Fibroblast of skin of right biceps (primary cell): ENCODE measurements at regions not wholly inside any gene's neighbourhood (a gene's known extent, or its start where the extent isn't known, plus 50 kb on each side); places are given as distances from the start of the nearest gene placed in this dataset.
"Not testable (repeated sequence)": the region's sequence is repeated elsewhere in the genome, so short reads cannot be mapped to it uniquely, and the experiment has no call there.

ENCODE experiments used
- DNase-seq: peaks from one replicate; pipeline ENCODE4 v3.0.0-alpha.2; 2013

DNA sequence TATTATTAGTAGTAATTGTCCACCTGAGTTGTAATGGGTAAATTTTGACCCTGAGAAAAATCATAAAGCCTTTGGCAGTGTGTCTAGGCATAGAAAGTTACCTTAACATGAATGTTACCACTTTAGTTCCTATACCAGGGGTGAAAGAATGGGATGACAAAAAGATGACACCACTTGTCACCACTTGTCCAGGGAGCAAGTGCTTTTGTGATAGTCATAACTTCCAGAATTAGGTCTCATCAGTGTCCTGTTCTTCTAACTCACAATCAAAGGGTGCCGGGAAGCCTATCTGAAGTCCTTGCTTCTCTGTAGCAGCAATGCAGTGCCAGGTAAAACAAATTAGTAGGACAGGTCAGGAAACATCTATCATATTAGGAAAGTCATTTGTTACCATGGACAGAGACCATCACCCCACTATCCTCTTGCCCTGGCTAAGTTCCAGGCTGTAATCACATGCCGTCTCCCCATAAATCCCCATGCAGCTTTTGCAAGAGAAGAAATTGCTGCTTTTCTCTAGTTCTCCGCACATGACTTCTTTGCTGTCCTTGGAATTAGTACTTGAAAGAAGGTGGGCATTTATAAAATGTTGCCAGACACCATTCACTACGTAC is 156.5 kb upstream of the SGCD start:
- no peak for DNase-seq

DNA sequence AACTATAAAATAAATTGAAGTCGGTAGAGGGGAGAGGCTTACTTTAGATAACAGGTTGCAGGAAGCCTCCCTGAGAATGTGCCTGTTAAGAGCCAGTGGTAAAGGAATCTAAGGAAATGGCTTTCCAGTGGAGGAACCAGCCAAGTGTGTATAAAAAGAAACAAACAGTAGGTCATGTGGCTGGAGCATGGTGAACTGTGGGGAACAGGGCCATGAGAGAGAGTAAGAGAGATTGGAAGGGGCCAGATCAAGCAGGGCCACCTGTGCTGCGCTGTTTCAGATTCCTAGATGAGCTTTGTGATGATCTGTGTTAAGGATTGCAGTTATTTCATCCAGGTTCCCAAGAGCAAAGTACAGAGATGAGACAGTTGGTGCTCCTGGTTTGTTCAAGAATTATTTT is 152.7 kb upstream of the SGCD start:
- no peak for DNase-seq

DNA sequence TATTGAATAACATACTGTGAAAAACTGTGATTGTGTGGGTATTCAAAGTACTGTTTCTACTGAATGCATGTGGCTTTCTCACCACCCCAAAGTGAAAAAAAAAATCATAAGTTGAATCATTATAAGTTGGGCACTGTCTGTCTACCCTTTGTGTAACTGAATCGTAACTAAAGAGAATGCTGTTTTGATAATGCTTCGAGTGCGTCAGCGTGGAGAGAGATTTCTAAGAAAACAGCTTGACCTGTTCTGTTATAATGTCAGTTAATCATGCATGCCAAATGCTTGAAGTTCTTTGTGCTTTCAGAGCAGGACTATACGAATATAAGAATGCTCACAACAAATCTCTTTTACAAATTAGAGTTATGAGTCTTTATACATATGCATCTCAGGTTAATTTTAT is 148.8 kb upstream of the SGCD start:
- DNase-seq, result no peak

DNA sequence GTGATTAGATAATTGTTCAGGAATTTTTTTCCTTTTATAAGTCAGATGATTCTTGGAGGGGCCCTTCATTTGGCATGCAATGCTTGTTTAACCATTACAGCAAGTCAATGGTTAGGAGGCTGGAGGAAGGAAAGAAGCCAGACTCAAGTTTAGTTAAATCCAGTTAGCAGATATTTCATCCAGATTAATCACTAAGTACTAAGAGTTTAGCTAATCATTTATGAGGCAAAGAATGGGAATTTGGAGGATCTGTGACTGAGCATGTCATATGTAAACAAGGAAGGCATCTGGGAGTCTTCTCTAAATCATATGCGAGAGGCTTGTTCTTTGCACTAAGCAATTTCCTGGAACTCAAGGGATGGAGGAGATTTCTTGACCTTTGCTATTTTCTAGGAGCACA is 145.3 kb upstream of the SGCD start:
- peak; percentile 5 for DNase-seq

DNA sequence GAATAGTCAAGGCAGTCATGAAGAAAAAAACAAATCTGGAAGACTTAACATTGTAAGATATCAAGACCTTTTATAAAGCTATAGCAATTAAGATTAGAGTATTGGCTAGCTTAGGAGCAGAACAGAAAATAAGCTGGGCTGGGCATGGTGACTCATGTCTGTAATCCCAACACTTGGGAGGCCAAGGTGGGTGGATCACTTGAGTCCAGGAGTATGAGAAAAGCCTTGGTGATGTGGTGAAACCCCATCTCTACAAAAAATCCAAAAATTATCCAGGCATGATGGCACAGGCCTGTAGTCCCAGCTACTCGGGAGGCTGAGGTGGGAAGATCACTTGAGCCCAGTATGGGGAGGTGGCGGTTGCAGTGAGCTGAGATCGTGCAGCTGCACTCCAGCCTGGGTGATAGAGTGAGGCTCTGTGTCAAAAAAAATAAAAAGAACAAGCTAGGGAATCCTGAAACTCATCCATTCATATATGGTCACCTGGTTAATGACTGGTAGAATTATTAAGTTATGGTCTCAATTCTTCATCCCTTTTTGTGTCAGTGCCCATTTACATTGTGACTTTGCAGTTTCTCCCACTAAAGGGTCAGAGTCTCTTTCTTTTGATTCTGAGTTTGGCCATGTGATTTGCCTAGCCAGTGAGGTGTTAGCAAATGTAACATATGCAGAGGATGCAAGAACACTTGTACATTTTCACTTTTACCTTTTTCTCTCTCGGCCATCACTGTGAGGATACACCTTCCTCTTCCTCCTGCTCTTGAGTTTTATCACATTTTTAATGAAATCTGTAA is 144.6 kb upstream of the SGCD start:
- DNase-seq, result peak; percentile 12

DNA sequence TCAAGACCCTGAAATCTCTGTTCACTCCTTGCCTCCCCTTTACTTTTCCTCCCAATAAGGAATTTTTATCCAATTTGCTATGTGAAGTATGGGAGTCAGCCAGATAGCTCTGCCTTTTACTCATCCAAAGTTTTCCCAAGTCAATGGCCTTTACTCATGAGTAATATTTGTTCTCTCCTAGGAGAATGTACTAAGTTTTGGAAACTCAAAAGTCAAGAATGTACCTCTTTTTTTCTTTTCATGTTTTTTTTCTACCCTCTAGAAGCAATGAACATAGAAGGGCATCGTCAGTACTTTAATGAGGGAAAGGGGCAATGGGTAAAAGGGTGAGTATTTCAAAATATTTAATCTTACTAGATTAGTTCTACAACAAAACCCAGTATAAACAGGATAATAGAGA is 140.2 kb upstream of the SGCD start:
- DNase-seq, result peak; percentile 79

DNA sequence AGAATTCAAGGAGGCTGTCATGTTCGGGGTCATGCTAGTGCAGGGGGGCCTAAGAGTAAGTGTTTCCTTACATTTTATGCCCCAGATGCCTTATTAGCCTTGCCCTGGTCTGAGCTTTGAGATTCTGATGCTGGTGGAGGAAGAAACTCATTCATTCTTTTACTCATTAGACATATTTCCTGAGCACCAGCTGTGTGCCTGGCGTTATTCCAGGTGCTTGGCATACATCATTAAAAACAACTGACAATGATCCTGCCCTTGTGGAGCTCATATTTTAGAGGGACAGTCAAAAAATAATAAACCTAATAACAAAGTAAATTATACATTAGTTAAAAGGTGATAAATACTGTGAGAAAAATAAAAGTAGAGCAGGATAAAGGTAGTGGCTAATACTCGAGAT is 138.9 kb upstream of the SGCD start:
- DNase-seq, result peak; percentile 22

DNA sequence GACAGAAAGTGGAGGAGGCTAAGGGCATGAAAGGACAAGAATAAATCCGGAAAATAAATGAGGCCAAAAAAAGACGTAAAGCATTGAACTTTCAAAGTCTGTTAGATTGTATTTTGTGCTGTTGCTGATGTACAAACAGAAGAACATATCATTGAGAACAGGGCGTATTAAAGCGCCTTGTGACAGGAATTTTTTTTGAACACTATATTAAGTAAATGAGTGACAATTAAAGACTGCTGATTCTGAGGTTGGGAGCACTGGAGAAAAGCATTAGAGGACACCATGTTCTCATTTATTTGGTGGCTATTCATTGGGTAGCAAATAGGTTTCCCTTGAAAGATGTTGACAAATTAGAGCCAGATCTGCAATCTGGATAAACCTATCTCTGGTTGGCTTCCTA is 137.3 kb upstream of the SGCD start:
- no peak for DNase-seq

DNA sequence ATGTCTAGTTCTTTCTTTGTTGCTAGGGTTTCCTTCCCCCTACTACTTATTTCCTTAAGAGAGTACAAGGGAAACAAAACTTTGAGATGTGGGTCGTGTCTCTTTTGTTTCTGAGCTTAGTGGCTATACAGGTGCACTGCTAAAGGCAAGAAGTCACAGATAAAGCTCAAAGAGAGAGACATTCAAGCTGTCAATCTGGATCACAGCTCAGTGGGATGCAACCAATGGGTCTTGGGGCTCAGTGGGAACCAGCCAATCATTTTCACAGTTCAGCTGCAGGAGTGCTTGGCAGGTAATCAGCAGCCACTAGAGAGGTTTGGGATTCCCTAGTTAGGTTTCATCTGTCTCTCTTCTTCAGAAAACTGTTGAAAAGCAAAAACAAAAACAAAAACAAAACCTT is 135.4 kb upstream of the SGCD start:
- no peak for DNase-seq

DNA sequence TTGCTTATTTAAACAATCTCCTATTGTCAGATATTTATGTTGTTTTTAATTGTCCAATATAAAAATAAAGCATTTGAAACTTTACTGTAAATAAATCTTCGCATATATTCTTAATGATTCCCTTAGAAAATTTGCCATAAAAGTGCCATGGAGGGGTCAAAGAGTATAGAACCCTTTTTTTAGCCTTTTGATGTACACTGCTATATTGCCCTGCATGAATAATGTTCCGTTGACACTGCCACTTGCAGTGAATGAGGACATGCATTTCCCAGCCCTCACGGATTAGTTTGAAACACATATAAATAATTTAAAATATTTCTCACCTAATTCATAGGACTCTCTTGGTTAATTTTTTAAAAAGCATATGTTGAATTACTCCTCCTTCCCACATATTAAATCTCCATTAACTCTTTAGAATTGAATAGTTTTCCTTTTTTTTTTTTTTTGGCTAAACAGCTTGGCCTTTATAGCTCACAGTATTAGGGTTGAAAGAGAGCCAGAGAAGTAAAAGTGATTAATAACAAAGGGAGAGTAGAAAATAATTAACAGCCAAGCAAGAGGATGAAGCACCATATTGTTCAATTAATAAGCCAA is 129.8 kb upstream of the SGCD start:
- no peak for DNase-seq

DNA sequence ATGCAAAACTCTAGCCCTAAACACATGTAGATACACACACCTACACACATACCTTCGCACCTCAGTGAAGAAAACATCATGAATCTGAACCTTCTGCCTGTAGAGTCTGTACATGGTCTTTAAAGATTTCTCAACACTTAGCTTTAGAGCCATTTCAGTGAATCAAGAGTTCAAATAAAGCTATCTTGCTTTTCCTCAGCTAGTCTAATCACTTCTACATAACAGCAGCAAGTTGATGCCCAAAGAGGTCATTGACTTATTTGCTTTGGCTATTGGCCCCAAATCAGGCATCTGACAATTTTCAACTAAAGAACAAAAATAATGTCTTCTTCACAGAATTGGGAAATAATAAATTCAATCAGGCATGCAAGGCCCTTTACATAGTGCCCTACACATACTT is 127.9 kb upstream of the SGCD start:
- DNase-seq, result no peak

DNA sequence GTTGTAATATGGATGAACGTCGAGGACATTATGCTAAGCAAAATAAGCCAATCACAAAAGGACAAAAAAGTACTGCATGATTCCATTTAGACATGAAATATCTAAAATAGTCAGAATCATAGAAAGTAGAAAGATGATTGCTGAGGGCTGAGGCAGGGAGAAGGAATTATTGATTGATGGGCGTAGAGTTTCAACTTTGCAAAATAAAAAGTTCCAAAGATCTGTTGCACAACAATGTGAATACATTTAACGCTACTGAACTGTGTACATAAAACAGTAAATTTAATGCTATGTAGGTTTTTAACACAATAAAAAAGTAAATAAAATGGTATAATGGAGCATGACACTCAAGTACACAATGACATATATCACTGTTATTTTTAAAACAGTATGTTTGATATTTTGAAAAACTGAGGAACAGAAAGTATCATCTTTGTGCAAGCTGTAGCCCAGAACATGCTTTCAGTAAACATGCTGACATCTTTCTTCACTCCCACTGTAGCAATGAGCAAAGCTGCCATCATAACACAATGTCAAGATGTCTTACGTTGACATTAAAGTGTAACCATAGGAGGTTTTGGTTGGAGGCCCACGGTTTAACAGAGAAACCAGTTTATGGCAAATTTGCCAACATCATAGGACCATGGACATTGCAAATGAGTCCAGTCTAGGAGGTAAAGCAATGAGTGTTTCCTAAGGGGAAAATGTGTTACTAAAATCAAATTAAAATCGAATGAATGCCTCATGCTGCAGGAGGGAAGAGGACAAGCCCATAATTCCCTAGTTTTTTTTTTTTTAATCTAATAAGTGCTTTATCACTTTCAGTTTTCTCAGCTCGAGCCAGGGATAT is 125.8 kb upstream of the SGCD start:
- DNase-seq, result peak; percentile 4

DNA sequence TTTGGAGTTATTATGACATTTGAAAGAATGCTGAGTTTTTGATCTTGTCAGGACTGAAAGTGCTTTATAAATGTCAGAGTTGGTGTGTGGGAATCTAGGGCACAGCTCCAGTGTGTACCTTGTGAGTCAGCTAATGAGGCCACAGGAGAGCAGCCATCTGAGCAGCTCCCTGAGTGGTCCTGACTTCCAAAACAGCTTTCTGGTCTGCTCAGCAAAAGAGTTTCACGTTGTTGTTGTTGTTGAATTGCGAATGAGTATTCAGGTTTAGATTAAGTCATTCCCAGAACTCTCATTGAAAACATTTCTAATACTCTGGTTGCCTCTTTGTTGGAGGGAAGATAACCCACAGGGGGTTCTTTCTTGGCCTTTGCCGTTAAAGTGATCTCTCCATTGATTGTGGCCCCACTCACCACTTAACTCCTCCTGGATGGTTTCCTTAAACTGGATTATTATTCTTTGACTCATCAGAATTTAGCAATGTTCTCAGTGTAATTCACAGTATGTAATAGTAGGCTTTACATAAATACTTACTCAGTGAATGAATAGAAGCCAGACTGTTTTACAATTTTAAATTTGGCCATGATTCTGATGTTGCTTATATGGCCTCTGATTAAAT is 125.1 kb upstream of the SGCD start:
- peak; percentile 93 for DNase-seq

DNA sequence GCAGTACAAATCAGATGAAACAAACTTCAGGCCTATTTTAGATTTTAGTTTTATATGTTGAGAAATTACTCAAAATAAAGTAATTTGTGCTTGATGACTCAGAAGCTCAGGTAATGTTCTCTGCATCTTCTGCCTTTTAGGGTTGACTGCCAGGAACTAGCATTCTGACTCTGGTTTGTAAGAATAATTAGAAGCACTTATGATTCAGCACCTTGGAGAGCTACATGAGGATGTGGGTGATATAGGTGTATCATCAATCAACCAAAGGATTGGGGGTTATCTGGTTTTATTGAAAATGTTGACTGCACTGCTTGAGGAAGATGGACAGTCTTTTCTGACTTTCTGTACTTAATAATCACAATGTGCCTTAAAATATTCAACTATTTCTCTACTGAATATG is 118.7 kb upstream of the SGCD start:
- peak; percentile 28 for DNase-seq

DNA sequence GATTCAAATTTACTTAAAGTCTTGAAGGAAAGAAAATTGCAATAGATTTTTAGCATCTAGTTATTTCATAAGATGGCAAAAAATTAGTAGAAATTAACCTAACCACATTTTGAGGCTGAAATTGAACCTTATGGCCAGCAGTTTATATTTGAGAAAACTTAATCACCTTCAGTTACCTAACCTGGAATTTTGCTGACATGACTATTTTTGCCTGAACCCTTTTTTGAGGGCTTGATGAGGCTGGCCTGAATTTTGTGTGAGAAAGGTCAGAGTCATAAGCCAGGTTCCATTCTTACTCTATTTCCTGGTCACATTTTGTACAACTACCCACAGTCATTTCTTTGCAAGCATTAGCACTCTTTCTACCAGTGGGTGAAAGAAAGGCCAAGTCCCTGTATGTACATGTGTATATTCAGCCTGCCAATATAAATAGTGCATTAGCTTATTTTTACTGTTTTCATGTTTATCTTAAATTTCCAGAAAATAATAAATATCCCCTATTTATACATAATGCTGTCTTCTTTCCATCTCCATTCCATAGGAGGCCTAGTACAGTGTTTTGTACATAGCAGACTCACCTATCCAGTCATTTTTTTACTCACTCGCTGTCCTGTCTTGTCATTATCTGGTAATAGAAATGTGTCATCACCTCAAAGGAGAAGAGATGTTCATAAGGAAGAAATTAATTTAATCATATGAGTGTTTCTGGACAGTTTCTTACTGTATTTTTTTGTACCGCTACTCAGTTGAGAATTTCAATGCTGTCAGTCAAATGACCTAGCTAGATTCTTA is 108.4 kb upstream of the SGCD start:
- no peak for DNase-seq

DNA sequence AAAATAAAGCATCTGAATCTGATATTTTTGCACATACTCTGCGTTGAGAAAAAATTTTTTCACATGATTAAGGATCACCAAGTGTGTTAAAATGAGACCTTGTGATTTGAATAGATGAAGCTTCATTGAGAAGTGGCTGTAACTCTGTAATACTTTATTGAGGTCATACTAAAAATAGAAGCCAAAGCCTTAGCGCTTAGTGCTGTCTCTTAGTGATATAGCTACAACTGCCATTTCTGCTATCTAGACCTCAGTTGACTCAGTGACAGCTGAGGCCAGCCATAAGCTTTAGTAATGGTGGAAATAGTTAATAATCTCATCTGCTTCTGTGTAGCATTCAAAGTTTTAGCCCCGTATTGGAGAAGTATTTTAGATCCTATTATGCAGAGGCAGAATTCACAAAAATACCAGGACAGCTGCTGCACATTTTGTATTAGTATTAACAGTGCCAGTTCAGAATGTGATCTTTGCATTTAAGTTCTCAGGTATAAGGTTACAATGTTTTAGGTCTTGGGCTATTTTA is 107.4 kb upstream of the SGCD start:
- DNase-seq, result no peak

DNA sequence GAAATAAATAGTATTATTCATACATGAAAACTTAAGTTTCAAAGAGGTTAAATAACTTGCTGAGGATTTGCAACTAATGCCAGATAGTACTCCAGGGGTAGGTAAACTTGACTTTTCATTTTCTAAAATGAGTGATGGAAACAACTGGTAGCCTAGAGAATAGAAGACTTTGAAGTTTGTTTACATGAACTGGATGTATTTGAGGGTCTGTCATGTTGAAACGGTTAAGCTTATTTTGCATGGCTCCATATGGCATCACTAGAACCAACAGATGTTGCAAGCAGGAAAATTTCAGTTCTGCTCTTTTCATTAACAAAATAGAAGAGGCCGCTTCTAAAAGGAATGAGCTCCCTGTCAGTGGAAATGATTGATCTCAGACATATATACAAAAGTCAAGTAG is 105.1 kb upstream of the SGCD start:
- DNase-seq, result no peak

DNA sequence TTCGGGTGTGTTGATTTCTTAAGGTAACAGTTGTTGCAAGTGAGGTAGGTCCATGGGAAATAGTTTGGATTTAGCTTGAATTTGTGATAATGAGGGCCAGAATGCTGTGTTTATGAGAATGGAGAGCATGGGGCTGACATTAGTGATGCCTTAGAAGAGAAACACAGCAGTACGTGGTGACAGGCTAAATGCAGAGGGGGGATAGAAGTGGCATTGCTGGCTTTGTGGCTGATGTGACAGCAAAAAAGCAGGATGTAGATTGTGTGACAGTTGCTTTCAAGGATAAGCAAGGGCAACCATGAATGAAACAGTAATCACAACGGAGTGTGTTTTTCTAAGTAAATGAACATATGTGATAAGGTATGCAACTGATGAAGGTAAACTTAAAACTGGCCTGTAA is 103.4 kb upstream of the SGCD start:
- DNase-seq, result no peak

DNA sequence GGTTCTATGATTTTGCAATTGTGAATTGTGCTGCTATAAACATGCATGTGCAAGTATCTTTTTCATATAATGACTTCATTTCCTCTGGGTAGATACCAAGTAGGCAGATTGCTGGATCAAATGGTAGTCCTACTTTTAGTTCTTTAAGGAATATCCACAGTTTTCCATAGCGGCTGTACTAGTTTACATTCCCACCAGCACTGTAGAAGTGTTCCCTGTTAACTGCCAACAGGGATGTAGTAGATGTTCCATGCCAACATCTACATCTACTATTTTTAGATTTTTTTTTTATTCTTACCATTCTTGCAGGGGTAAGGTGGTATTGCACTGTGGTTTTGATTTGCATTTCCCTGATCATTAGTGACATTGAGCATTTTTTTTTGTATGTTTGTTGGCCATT is 100.5 kb upstream of the SGCD start:
- not testable (repeated sequence) for DNase-seq

DNA sequence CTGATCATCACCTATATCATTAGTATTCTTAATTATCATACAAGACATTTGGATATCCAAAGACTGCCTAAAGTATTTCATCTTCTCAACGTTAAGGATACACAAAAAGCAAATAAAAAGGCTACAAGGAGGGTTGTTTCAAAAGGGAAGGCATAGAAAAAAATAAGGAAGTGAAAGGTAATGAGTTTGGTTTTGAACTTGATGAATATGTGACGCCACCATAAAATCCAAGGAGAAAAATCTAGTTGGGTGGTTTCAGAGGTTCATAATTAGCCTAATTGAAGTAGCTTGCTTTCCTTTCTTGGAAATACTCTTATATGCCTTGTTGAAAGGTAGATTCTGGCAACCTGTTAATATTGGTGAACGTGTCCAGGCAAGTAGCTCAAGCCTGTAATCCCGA is 96.1 kb upstream of the SGCD start:
- no peak for DNase-seq

DNA sequence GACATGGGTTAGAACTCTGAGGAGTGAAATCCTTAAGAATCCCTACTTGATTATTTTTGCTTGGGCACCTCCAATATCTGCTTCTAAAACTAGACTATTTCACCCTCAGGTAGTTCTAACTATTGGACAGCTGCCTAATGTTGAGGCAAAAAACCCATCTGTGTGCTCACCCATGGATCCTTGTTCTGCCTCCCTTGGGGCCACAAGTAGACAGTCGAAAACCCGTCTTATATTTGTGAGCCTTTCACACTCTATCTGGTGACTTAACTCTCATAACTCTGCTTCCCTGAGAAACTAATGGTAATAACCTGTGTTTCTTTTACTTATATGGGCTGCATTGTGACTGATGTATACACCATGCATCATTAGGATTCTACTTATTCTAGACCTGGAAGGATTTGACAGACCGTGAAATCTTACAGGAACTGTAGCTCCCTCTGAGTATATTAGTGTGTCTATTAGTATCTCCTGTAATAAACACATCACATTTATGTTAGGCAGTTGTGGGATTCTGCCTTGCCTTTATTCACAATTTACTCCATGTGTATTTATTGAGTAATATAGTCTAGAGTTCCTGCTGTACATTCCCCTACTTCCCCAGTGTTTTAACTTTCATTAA is 94.6 kb upstream of the SGCD start:
- DNase-seq, result no peak

DNA sequence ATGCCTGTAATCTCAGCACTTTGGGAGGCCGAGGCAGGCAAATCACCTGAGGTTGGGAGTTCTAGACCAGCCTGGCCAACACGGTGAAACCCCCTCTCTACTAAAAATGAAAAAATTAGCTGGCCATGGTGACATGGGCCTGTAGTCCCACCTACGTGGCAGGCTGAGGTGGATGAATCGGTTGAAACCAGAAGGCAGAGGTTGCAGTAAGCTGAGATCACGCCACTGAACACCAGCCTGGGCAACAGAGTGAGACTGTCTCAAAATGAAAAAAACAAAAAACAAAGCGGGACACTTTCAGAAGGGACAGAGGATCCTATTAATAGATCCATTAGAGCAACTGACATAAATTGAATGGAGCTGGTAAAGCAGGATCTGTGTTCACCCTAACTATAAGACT is 89.6 kb upstream of the SGCD start:
- no peak for DNase-seq
